ENCODE measurements at regions not wholly inside any gene's neighbourhood (a gene's known extent, or its start where the extent isn't known, plus 50 kb on each side); places are given as distances from the start of the nearest gene placed in this dataset.

DNA sequence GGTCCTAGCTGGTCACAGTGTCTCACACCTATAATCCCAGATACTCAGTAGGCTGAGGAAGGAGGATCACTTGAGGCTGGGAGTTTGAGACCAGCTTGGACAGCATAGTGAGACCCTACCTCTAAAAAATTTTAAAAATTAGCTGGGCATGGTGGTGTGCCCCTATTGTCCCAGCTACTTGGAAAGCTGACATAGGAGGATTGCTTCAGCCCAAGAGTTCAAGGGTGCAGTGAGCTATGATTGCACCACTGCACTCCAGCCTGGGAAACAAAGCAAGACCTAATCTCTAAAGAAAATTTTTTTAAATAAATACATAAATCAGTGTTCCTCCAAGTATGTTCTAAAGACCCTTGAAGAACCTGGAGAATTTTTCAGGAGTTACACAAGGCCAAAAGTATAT lies 50.6 kb upstream of the GNAO1 start:
- DNase-seq (ENCODE audit: low read depth in 2 of 2, low spot score in 1 of 2): no peak

DNA sequence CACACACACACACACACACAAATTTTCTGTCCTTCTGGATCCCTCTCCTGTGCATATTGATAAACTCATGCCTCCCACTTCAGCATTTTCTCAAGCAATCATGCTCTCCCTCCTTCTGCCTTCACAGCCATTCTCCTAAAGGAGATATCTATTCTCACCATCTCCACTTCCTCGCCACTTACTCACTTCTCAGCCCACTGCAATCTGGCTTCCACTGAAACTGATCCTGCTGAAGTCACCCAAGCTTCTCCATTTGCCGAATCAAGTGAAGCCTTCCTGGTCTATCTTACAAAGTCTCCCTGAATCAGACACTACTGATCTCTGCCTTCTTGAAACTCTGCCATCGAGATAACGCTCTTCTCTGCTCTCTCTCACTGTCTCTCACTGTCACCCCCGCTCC lies 54.0 kb upstream of the GNAO1 start:
- DNase-seq (ENCODE audit: low read depth in 2 of 2, low spot score in 1 of 2): no peak

DNA sequence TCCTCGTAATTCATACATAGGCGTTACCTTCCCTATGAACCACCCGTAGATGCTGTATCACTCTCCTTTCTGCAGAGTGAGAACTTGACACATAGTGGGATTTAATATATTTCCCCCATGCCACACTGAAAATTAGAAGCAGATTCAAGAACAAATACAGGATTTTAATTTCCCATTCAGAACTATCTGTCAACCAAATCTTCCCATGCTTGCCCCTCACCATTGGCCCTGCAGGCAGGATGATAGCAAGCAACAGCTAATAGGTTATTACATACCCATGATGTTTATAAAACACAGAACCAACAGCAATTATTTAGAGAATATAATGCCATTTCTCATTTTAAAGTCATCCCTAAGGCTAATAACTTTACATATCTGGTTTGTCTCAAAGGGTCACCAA lies 55.0 kb upstream of the GNAO1 start:
- no peak for DNase-seq (ENCODE audit: low read depth in 2 of 2, low spot score in 1 of 2)

GRCh38 chr16:56134790-56135189 lies 56.5 kb upstream of the GNAO1 start:
- DNase-seq (ENCODE audit: low read depth in 2 of 2, low spot score in 1 of 2): no peak

- no peak for DNase-seq (ENCODE audit: low read depth in 2 of 2, low spot score in 1 of 2)
These were observed 65.4 kb upstream of the GNAO1 start for GRCh38 chr16:56125922-56126321.

DNA sequence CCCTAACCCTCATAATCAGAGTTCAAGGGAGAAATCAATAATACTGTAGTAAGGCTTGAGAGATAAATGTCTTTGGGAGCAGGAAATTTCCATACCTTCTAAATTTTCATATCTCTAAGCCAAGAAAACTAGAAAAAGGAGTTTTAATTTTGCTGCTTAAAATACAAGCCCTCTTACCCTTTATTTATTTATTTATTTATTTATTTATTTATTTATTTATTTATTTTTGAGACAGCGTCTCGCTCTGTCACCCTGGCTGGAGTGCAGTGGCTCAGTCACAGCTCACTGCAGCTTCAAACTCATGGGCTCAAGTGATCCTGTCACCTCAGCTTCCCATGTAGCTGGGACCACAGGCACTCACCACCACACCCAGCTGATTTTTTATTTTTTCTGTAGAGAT lies 69.0 kb upstream of the GNAO1 start:
- DNase-seq (ENCODE audit: low read depth in 2 of 2, low spot score in 1 of 2): no peak

DNA sequence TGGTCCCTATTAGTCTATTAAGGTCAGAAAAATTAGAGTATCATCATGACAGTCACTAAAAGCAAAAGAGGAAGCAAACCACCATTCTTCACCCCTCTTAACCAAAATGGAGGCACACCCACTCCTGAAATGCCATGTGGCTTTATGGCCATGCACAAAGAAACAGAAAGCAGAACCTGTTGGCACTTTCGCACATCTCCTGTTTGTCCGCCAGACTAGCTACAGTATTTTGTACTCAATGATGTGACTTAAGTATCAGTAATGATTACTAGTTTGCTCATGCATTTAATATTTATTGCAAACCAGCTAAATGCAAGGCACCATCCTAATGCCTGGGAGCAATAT lies 70.2 kb upstream of the GNAO1 start:
- no peak for DNase-seq (ENCODE audit: low read depth in 2 of 2, low spot score in 1 of 2)

DNA sequence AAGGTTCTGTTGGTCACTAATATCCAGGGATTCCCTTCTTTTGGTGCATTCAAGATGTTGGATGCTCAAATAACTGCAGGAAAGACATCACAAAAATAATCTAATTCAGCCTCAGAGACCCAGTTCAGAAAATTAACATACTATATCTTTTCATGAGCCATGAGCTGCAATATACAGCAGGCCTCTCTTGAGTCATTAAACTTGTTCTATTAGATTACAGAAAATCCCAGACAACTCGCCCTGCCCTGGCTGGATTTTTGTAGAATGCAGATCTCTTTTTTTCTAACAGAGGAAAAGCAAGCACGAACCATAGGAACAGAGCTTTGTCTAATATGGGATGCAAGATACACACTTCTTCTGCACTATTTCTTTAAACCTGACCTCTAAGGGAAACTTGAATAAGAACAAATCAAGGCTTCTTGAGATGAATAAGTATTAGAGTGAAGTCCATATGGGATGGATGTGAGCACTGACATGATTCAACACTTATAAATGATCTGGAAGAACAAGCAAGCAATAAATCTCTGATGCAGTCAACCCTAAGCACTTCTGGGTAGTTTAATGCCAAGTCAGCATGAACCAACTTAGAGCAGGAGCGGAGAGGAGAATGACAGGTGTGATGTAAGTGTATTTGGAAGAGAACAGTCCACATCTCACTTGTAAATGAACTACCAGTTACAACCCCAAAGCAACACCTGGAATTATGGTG lies 70.7 kb upstream of the GNAO1 start:
- no peak for DNase-seq (ENCODE audit: low read depth in 2 of 2, low spot score in 1 of 2)

GRCh38 chr16:56119133-56119532 lies 72.2 kb upstream of the GNAO1 start:
- no peak for DNase-seq (ENCODE audit: low read depth in 2 of 2, low spot score in 1 of 2)

GRCh38 chr16:56116577-56116964 lies 74.7 kb upstream of the GNAO1 start:
- no peak for DNase-seq (ENCODE audit: low read depth in 2 of 2, low spot score in 1 of 2)

GRCh38 chr16:56115817-56116576 lies 75.3 kb upstream of the GNAO1 start:
- no peak for DNase-seq (ENCODE audit: low read depth in 2 of 2, low spot score in 1 of 2)

GRCh38 chr16:56113223-56113622 lies 78.1 kb upstream of the GNAO1 start:
- no peak for DNase-seq (ENCODE audit: low read depth in 2 of 2, low spot score in 1 of 2)

GRCh38 chr16:56111100-56111499 lies 80.2 kb upstream of the GNAO1 start:
- DNase-seq (ENCODE audit: low read depth in 2 of 2, low spot score in 1 of 2): no peak

- DNase-seq (ENCODE audit: low read depth in 2 of 2, low spot score in 1 of 2): no peak
These were observed 81.3 kb upstream of the GNAO1 start for GRCh38 chr16:56109994-56110393.

- no peak for DNase-seq (ENCODE audit: low read depth in 2 of 2, low spot score in 1 of 2)
These were observed 82.1 kb upstream of the GNAO1 start for GRCh38 chr16:56109205-56109604.

GRCh38 chr16:56108724-56109123 lies 82.6 kb upstream of the GNAO1 start:
- no peak for DNase-seq (ENCODE audit: low read depth in 2 of 2, low spot score in 1 of 2)

DNA sequence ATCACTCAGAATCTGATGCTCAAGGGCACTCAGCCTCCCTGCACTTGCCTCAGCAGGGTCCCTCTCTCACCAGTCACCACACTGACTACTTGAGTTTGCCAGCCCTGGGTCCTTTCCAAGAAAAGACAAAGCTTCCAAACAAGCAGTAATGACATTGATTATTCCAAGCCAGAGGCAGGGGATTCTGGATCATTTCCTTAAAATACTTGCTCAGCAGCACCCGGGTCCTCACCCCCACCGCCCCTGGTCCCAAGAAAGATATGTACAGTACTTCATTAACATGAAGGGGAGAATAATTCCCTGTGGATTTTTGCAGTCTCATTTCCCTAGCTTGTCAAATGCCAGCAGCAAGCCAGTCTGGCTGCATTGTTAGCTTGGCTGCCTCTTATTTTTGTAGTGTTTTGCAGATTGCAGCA lies 83.2 kb upstream of the GNAO1 start:
- no peak for DNase-seq (ENCODE audit: low read depth in 2 of 2, low spot score in 1 of 2)

- no peak for DNase-seq (ENCODE audit: low read depth in 2 of 2, low spot score in 1 of 2)
These were observed 84.8 kb upstream of the GNAO1 start for GRCh38 chr16:56106527-56106926.

GRCh38 chr16:56102906-56103305 lies 88.4 kb upstream of the GNAO1 start:
- no peak for DNase-seq (ENCODE audit: low read depth in 2 of 2, low spot score in 1 of 2)

DNA sequence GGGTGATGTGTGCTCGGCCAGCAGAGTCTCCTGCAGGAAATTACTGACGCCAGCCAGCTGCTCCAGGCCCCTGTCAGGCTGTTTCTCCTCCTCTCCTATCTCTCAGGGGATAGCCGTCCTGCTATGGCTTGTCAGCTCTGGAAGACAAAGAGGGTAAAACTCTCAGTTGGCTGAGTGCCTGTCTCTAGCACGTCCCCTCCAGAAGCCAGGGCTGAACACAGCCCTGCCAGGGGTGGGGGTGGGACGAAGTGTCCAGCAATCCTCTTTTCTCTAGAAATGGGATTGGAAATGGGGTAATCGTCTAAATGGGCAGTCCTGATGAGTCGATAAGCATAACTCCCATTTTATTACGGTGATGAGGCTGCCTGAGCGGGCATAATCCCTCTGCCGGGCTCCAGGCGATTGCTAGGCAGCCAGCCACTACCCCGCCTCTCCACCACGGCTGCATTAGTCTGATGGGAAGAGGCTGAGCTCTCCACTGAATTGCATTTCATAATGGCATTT lies 89.1 kb upstream of the GNAO1 start:
- DNase-seq (ENCODE audit: low read depth in 2 of 2, low spot score in 1 of 2): no peak

GRCh38 chr16:56101480-56101879 lies 89.8 kb upstream of the GNAO1 start:
- DNase-seq (ENCODE audit: low read depth in 2 of 2, low spot score in 1 of 2): no peak

GRCh38 chr16:56097306-56097705 lies 94.0 kb upstream of the GNAO1 start:
- DNase-seq (ENCODE audit: low read depth in 2 of 2, low spot score in 1 of 2): no peak

GRCh38 chr16:56094231-56094630 lies 97.1 kb upstream of the GNAO1 start:
- no peak for DNase-seq (ENCODE audit: low read depth in 2 of 2, low spot score in 1 of 2)
